Stomach (tissue), 8 donors: ENCODE measurements at regions not wholly inside any gene's neighbourhood (a gene's known extent, or its start where the extent isn't known, plus 50 kb on each side); places are given as distances from the start of the nearest gene placed in this dataset.

Experiments used
- DNase-seq, 2 donors: peaks; one replicate each; pipeline versions ENCODE4 v3.0.0 to v3.0.0-alpha.2; 2013 to 2019
- H3K27ac ChIP-seq, 5 donors: fragments of 200-600 bp in 4 of 5; sonication (generic) in 4 of 5; one replicate each; pipeline ENCODE4 v1.5.1; 2013 to 2019; ENCODE audit warnings: mild to moderate bottlenecking in 1 of 5, moderate library complexity in 1 of 5
- H3K27me3 ChIP-seq, 3 donors: fragments of 200-600 bp; sonication (generic); one replicate each; pipeline ENCODE4 v1.5.1; 2017 to 2019; ENCODE audit warnings: mixed run types in 1 of 3
- H3K36me3 ChIP-seq, 4 donors: fragments of 200-600 bp; sonication (generic); 1 replicate in 3 of 4; 2 replicates in 1 of 4; pipeline ENCODE4 v1.5.1; 2016 to 2019
- H3K4me1 ChIP-seq, 4 donors: fragments of 200-600 bp; sonication (generic); one replicate each; pipeline ENCODE4 v1.5.1; 2016 to 2019
- H3K4me3 ChIP-seq, 4 donors: fragments of 200-600 bp; sonication (generic) in 3 of 4; one replicate each; pipeline ENCODE4 v1.5.1; 2016 to 2019; ENCODE audit warnings: mild to moderate bottlenecking in 1 of 4
- H3K9me3 ChIP-seq, 4 donors: fragments of 200-600 bp; sonication (generic); one replicate each; pipeline ENCODE4 v1.5.1; 2016 to 2019
- CTCF ChIP-seq, 7 experiments: fragments of 450-650 bp in 4 of 7; fragments of 200-600 bp in 3 of 7; sonication (generic) in 3 of 7; IDR thresholded peaks; one replicate each; pipeline ENCODE4 v1.5.1; 2016 to 2019; ENCODE audit warnings: antibody characterized with exemption in 7 of 7, control low read depth in 2 of 7, mild to moderate bottlenecking in 1 of 7
- EP300 ChIP-seq: sonication (generic); formaldehyde crosslinking; IDR thresholded peaks from one replicate; pipeline ENCODE4 v1.6.1; 2017; ENCODE audit warnings: antibody characterized with exemption
- POLR2A ChIP-seq, 4 donors: fragments of 450-650 bp; IDR thresholded peaks; one replicate each; pipeline ENCODE4 v1.6.1; 2016; ENCODE audit warnings: antibody characterized with exemption in 4 of 4, control low read depth in 2 of 4, mild to moderate bottlenecking in 1 of 4, moderate library complexity in 1 of 4
- POLR2AphosphoS5 ChIP-seq, 3 donors: sonication (generic); formaldehyde crosslinking; IDR thresholded peaks; one replicate each; pipeline ENCODE4 v1.6.1; 2016; ENCODE audit warnings: antibody characterized with exemption in 3 of 3
- WGBS, 5 donors: extraction: QIAGEN DNeasy Blood & Tissue Kit in 3 of 5; methylation state at CpG; one replicate each; pipeline versions ENCODE4 v1.1.5 to v1.1.7; 2013 to 2018; 5-methylcytosine and 5-hydroxymethylcytosine counted together
- intact Hi-C: fragments of 100-400 bp; cut with DNase I; formaldehyde crosslinking; loops from one replicate; pipeline ENCODE4 v1.15.1; 2023; ENCODE audit warnings: low total_unique reads
- donor health status: healthy with polysubstance abuse.
- donor health status: Bipolar disorder and iron deficiency.
- donor health status: healthy.

- Histone ChIP-seq H3K27me3 (no peaks in the 10 kb centered on the region), H3K4me3 (no peak overlapping the region), H3K4me1 (no peaks in the 10 kb centered on the region), H3K36me3 (no peaks in the 10 kb centered on the region), H3K9me3 (no peaks in the 10 kb centered on the region), H3K27ac (no peak overlapping the region)
- no peak for DNase-seq
- 67 to 76% (median 75%) methylated on average over 3 of the region's 3 CpGs for WGBS, 5 donors
- intact Hi-C loops, result no loop called here
- TF ChIP-seq CTCF (IDR thresholded peaks at IDR 0.05) (no peak), EP300 (no peak), POLR2AphosphoS5 (IDR thresholded peaks at IDR 0.05) (no peak), POLR2A (IDR thresholded peaks at IDR 0.05) (no peak)
These were observed 345.0 kb downstream of the GXYLT1 start for GRCh38 chr12:41799671-41800070.

GRCh38 chr12:41795910-41796309 is 348.8 kb downstream of the GXYLT1 start:
- no peaks in the 10 kb centered on the region for H3K36me3 ChIP-seq
- WGBS, 5 donors, result 68 to 78% (median 76%) methylated on average over 5 of the region's 5 CpGs
- H3K27me3 ChIP-seq, result no peaks in the 10 kb centered on the region
- DNase-seq, result no peak
- H3K9me3 ChIP-seq, result peaks cover 0 to 14% (median 9%) of the 10 kb centered on the region in 4 donors
- no peak overlapping the region for H3K27ac ChIP-seq
- H3K4me1 ChIP-seq, result no peaks in the 10 kb centered on the region
- no peak overlapping the region for H3K4me3 ChIP-seq
- intact Hi-C loops, result no loop called here
- no peak for TF ChIP-seq POLR2AphosphoS5 (IDR thresholded peaks at IDR 0.05)
- no peak for TF ChIP-seq POLR2A (IDR thresholded peaks at IDR 0.05)
- no peak for TF ChIP-seq CTCF (IDR thresholded peaks at IDR 0.05)
- TF ChIP-seq EP300, result no peak

- no peaks in the 10 kb centered on the region for H3K4me1 ChIP-seq
- H3K27me3 ChIP-seq, result no peaks in the 10 kb centered on the region
- WGBS, 5 donors, result 46 to 64% (median 59%) methylated on average over 8 of the region's 8 CpGs
- DNase-seq, result peak in 1 of 2 donors; percentile 81
- H3K27ac ChIP-seq, result no peak overlapping the region
- H3K4me3 ChIP-seq, result no peak overlapping the region
- intact Hi-C loops, result no loop called here
- TF ChIP-seq CTCF (IDR thresholded peaks at IDR 0.05) (no peak), POLR2AphosphoS5 (IDR thresholded peaks at IDR 0.05) (no peak), EP300 (no peak), POLR2A (IDR thresholded peaks at IDR 0.05) (no peak)
- peaks cover 0 to 21% (median 15%) of the 10 kb centered on the region in 4 donors for H3K9me3 ChIP-seq
- no peaks in the 10 kb centered on the region for H3K36me3 ChIP-seq
These were observed 349.5 kb downstream of the GXYLT1 start for GRCh38 chr12:41795051-41795600.

GRCh38 chr12:41794336-41794735 is 350.3 kb downstream of the GXYLT1 start:
- no peaks in the 10 kb centered on the region for H3K36me3 ChIP-seq
- H3K4me1 ChIP-seq, result no peaks in the 10 kb centered on the region
- no peak for DNase-seq
- TF ChIP-seq POLR2AphosphoS5 (IDR thresholded peaks at IDR 0.05) (no peak), POLR2A (IDR thresholded peaks at IDR 0.05) (no peak), CTCF (IDR thresholded peaks at IDR 0.05) (no peak), EP300 (no peak)
- intact Hi-C loops, result no loop called here
- H3K27me3 ChIP-seq, result no peaks in the 10 kb centered on the region
- no peak overlapping the region for H3K4me3 ChIP-seq
- 43 to 52% (median 46%) methylated on average over 2 of the region's 2 CpGs for WGBS, 5 donors
- no peak overlapping the region for H3K27ac ChIP-seq
- H3K9me3 ChIP-seq, result peaks cover 0 to 21% (median 15%) of the 10 kb centered on the region in 4 donors
